KMS-11 (cell line): ENCODE measurements at regions not wholly inside any gene's neighbourhood (a gene's known extent, or its start where the extent isn't known, plus 50 kb on each side); places are given as distances from the start of the nearest gene placed in this dataset.

Experiments
- H2AFZ ChIP-seq: fragments of 200-600 bp; sonication (generic); 2 replicates; pipeline ENCODE4 v1.6.1; 2016; ENCODE audit warnings: antibody characterized with exemption, mixed run types, low read depth
- H3K27ac ChIP-seq: fragments of 200-600 bp; sonication (generic); 2 replicates; pipeline ENCODE4 v1.6.1; 2016; ENCODE audit warnings: mild to moderate bottlenecking, mixed run types
- H3K27me3 ChIP-seq: fragments of 200-600 bp; sonication (generic); 2 replicates; pipeline ENCODE4 v1.6.1; 2017; ENCODE audit warnings: mild to moderate bottlenecking, low read depth, mixed run types, moderate library complexity; ENCODE audit not compliant: insufficient read depth
- H3K36me3 ChIP-seq: fragments of 200-600 bp; sonication (generic); 2 replicates; pipeline ENCODE4 v1.6.1; 2017; ENCODE audit warnings: mild to moderate bottlenecking, mixed run types; ENCODE audit not compliant: insufficient read depth
- H3K4me1 ChIP-seq: fragments of 200-600 bp; sonication (generic); 2 replicates; pipeline ENCODE4 v1.6.1; 2016; ENCODE audit warnings: mild to moderate bottlenecking, low read depth, mixed run types; ENCODE audit not compliant: poor library complexity, severe bottlenecking
- H3K4me2 ChIP-seq: fragments of 200-600 bp; sonication (generic); 2 replicates; pipeline ENCODE4 v1.7.0; 2016; ENCODE audit warnings: mild to moderate bottlenecking, mixed run types
- H3K4me3 ChIP-seq: fragments of 200-600 bp; sonication (generic); IDR thresholded peaks from 2 replicates; pipeline ENCODE4 v1.6.1; 2017; ENCODE audit warnings: low read depth, low read length, mixed read lengths; ENCODE audit not compliant: insufficient read depth
- H3K79me2 ChIP-seq: fragments of 200-600 bp; sonication (generic); 2 replicates; pipeline ENCODE4 v1.6.1; 2016; ENCODE audit warnings: low read depth, mixed run types; ENCODE audit not compliant: insufficient read depth
- H3K9ac ChIP-seq: fragments of 200-600 bp; sonication (generic); 2 replicates; pipeline ENCODE4 v1.6.1; 2016; ENCODE audit warnings: mild to moderate bottlenecking, mixed run types
- H4K20me1 ChIP-seq: fragments of 200-600 bp; sonication (generic); 2 replicates; pipeline ENCODE4 v1.6.1; 2016; ENCODE audit warnings: mild to moderate bottlenecking, mixed run types; ENCODE audit not compliant: insufficient read depth
- TF ChIP-seq, protein P1 (sequence below): fragments of 200-600 bp; sonication (generic); conservative IDR thresholded peaks from 2 replicates; pipeline ENCODE4 v1.6.1; 2017; ENCODE audit warnings: low read depth, mild to moderate bottlenecking, antibody characterized with exemption, low read length, moderate library complexity, mixed read lengths

DNA sequence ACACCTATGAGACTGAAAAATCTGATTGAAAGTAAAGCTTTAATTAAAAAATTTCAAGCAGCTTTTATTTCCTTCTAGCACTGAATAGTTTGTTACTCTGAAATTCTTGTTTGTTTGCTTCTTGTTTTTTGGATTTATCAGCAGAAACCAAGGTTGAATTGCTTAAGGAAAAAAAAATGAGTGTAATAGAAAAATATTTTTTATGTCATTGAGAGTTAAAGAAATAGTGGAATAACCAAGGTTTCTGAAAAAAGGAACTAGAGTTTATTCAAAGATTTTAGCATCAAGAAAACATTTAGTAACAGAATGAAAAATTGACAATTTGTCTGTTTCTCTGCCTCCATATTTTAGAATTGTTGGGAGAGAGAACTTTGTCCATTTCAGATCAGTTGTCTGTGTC is 1852.2 kb downstream of the PCDH7 start:
- no peaks in the 10 kb centered on the region for H3K36me3 ChIP-seq
- H3K4me2 ChIP-seq: no peak overlapping the region
- no peaks in the 10 kb centered on the region for H3K79me2 ChIP-seq
- H2AFZ ChIP-seq: no peak overlapping the region
- no peaks in the 10 kb centered on the region for H4K20me1 ChIP-seq
- no peaks in the 10 kb centered on the region for H3K27me3 ChIP-seq
- no peaks in the 10 kb centered on the region for H3K4me1 ChIP-seq
- H3K4me3 ChIP-seq: no peak overlapping the region
- H3K27ac ChIP-seq: no peak overlapping the region
- H3K9ac ChIP-seq: no peak overlapping the region
- TF ChIP-seq, protein P1, sequence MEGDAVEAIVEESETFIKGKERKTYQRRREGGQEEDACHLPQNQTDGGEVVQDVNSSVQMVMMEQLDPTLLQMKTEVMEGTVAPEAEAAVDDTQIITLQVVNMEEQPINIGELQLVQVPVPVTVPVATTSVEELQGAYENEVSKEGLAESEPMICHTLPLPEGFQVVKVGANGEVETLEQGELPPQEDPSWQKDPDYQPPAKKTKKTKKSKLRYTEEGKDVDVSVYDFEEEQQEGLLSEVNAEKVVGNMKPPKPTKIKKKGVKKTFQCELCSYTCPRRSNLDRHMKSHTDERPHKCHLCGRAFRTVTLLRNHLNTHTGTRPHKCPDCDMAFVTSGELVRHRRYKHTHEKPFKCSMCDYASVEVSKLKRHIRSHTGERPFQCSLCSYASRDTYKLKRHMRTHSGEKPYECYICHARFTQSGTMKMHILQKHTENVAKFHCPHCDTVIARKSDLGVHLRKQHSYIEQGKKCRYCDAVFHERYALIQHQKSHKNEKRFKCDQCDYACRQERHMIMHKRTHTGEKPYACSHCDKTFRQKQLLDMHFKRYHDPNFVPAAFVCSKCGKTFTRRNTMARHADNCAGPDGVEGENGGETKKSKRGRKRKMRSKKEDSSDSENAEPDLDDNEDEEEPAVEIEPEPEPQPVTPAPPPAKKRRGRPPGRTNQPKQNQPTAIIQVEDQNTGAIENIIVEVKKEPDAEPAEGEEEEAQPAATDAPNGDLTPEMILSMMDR: no peak

DNA sequence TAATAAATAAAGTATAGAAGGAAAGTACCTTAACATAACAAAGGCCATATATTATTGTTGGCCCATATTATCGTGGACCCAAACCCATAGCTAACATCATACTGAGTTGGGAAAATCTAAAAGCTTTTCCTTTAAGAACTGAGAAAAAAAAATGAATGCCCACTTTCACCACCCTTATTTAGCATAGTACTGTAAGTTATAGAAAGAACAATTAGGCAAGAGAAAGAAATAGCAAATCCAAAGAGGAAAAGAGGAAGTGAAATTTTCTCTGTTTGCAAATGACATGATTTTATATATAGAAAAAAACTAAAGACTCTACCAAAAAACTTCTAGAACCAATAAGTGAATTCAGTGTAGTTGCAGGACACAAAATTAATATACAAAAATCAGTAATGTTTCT is 1854.6 kb downstream of the PCDH7 start:
- no peaks in the 10 kb centered on the region for H3K36me3 ChIP-seq
- H3K27me3 ChIP-seq: no peaks in the 10 kb centered on the region
- H3K4me2 ChIP-seq: no peak overlapping the region
- H2AFZ ChIP-seq: no peak overlapping the region
- H3K4me1 ChIP-seq: no peaks in the 10 kb centered on the region
- no peaks in the 10 kb centered on the region for H4K20me1 ChIP-seq
- H3K4me3 ChIP-seq: no peak overlapping the region
- no peak overlapping the region for H3K9ac ChIP-seq
- H3K27ac ChIP-seq: no peak overlapping the region
- TF ChIP-seq, protein P1: no peak
- no peaks in the 10 kb centered on the region for H3K79me2 ChIP-seq

DNA sequence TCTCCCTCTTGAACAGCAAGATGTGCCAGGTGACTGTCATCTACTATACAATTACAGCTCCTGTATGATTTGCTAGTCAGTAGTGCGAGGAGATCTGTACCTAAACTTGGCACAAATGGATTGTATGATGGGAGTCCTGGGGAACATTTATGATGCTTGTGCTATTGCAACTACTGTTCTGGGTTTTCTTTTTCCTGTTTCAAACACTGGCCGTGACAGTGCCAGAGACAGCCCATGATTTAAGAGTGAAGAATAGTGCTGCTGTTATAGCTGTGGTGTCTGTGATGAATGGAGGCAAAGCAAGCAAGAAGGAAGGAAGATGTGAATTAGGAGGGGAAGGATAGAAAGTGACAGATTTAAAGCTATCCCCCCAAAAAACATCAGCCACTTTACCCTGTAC is 1868.9 kb downstream of the PCDH7 start:
- no peak overlapping the region for H3K4me3 ChIP-seq
- TF ChIP-seq, protein P1: no peak
- H4K20me1 ChIP-seq: no peaks in the 10 kb centered on the region
- no peaks in the 10 kb centered on the region for H3K36me3 ChIP-seq
- no peak overlapping the region for H3K27ac ChIP-seq
- H3K9ac ChIP-seq: no peak overlapping the region
- H2AFZ ChIP-seq: no peak overlapping the region
- H3K27me3 ChIP-seq: no peaks in the 10 kb centered on the region
- no peak overlapping the region for H3K4me2 ChIP-seq
- H3K79me2 ChIP-seq: no peaks in the 10 kb centered on the region
- no peaks in the 10 kb centered on the region for H3K4me1 ChIP-seq

DNA sequence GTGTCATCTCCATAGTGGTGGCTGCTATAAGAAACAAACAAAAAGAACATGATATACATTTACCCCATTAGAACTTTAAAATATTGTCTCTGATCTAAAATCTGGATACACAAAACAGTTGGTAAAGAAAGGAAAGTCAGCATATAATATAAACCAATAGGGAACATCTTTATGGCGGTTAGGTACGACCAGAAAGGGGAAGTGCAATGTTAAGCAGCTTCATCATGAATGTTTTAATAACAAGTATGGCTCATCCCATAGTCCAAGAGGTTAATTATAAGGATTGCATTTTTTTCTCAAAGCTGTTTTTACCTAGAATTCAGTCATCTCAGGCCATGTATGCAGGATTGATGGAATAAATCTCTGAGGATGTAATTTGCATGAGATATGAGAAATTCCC is 1869.7 kb downstream of the PCDH7 start:
- no peak overlapping the region for H2AFZ ChIP-seq
- H3K4me2 ChIP-seq: no peak overlapping the region
- H3K4me1 ChIP-seq: no peaks in the 10 kb centered on the region
- H3K4me3 ChIP-seq: no peak overlapping the region
- TF ChIP-seq, protein P1: no peak
- no peaks in the 10 kb centered on the region for H4K20me1 ChIP-seq
- no peaks in the 10 kb centered on the region for H3K79me2 ChIP-seq
- no peaks in the 10 kb centered on the region for H3K27me3 ChIP-seq
- no peak overlapping the region for H3K9ac ChIP-seq
- H3K27ac ChIP-seq: no peak overlapping the region
- no peaks in the 10 kb centered on the region for H3K36me3 ChIP-seq

DNA sequence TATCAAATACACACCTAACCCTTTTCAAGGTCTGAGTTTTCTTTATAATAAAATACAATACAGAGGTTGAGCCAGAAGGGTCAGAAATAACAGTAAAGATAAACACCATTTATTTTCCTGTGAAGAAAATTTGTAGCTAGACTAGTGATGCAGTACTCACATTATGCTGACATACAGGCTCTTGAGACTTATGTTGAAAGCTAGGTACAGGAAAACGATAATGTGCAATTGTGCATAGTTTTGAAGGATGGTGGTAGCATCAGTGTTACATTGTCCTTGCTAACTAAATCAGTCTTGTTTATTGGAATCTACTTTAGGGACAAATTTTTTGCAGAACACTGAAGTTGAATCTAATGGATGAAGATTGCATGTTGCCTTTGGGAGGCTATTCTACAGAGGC is 1877.2 kb downstream of the PCDH7 start:
- no peak overlapping the region for H3K27ac ChIP-seq
- H3K4me1 ChIP-seq: no peaks in the 10 kb centered on the region
- no peak overlapping the region for H2AFZ ChIP-seq
- TF ChIP-seq, protein P1: no peak
- H3K79me2 ChIP-seq: no peaks in the 10 kb centered on the region
- no peak overlapping the region for H3K9ac ChIP-seq
- H3K27me3 ChIP-seq: no peaks in the 10 kb centered on the region
- no peaks in the 10 kb centered on the region for H3K36me3 ChIP-seq
- no peak overlapping the region for H3K4me3 ChIP-seq
- H4K20me1 ChIP-seq: no peaks in the 10 kb centered on the region
- H3K4me2 ChIP-seq: no peak overlapping the region
